Heart left ventricle (tissue), 13 donors: ENCODE measurements at regions not wholly inside any gene's neighbourhood (a gene's known extent, or its start where the extent isn't known, plus 50 kb on each side); places are given as distances from the start of the nearest gene placed in this dataset.

Experiments used
- POLR2A ChIP-seq, 2 donors: fragments of 450-650 bp; IDR thresholded peaks; one replicate each; pipeline ENCODE4 v1.6.1; 2017; ENCODE audit warnings: antibody characterized with exemption in 2 of 2, mild to moderate bottlenecking in 2 of 2, moderate library complexity in 2 of 2
- TF ChIP-seq, protein P1 (sequence below), 12 donors: fragments of 200-600 bp; sonication (generic) in 4 of 12; IDR thresholded peaks; one replicate each; pipeline versions ENCODE4 v1.5.0 to v1.8.0; 2018 to 2022; ENCODE audit warnings: antibody characterized with exemption in 12 of 12, mild to moderate bottlenecking in 5 of 12
- donor health status: ischemic (EF 13 %, LVEDD 7.1; RV severe dilation, severe dysfunction).
- donor health status: DM: no; HTN: yes; CAD: no.
- donor health status: DM: no; HTN: no; CAD: no.
- donor health status: ischemic (EF 25% LVEDD 6.9; RV normal size, moderate dysfunction).
- donor health status: ischemic (EF 25% LVEDD 5.7; RV mildly dilated, moderate dysfunction).
- donor health status: ischemic (EF 35%, LVEDD 5.7; RV mildly dilated, moderate dysfunction).
- donor health status: nonischemic (EF 11% LVEDD 7.7; RV severe dilation, severe dysfunction).
- donor health status: DM: yes; HTN: yes; CAD: no.
- donor health status: PGD.
- donor health status: ischemic (EF 29% LVEDD 5.4; RV normal size, mild dysfunction).
- donor health status: nonischemic (EF 23%, LVEDD 6.1; RV moderate dilation, normal function).

DNA sequence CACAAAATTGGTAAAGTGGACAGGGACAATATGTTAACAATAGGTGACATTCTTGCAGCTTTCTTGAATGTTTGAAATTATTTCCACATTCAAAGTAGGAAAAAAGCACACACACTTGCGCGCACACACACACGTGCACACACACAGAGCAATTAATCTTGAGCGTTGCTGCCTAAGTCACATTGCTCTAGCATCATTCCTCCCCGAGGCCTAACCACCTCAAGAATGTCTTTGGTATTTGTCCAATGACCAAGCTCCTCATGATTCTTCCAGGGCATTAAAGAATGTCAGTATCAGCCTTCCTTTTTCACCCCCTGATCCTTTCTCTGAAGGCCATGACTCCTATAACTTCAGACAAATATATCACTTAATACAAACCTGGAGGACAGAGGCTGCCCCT, 198.1 kb downstream of the NPR3 start:
- TF ChIP-seq POLR2A (IDR thresholded peaks at IDR 0.05), result no peak
- TF ChIP-seq, protein P1, sequence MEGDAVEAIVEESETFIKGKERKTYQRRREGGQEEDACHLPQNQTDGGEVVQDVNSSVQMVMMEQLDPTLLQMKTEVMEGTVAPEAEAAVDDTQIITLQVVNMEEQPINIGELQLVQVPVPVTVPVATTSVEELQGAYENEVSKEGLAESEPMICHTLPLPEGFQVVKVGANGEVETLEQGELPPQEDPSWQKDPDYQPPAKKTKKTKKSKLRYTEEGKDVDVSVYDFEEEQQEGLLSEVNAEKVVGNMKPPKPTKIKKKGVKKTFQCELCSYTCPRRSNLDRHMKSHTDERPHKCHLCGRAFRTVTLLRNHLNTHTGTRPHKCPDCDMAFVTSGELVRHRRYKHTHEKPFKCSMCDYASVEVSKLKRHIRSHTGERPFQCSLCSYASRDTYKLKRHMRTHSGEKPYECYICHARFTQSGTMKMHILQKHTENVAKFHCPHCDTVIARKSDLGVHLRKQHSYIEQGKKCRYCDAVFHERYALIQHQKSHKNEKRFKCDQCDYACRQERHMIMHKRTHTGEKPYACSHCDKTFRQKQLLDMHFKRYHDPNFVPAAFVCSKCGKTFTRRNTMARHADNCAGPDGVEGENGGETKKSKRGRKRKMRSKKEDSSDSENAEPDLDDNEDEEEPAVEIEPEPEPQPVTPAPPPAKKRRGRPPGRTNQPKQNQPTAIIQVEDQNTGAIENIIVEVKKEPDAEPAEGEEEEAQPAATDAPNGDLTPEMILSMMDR (IDR thresholded peaks at IDR 0.05), result no peak
